ENCODE measurements at regions not wholly inside any gene's neighbourhood (a gene's known extent, or its start where the extent isn't known, plus 50 kb on each side); places are given as distances from the start of the nearest gene placed in this dataset.

DNA sequence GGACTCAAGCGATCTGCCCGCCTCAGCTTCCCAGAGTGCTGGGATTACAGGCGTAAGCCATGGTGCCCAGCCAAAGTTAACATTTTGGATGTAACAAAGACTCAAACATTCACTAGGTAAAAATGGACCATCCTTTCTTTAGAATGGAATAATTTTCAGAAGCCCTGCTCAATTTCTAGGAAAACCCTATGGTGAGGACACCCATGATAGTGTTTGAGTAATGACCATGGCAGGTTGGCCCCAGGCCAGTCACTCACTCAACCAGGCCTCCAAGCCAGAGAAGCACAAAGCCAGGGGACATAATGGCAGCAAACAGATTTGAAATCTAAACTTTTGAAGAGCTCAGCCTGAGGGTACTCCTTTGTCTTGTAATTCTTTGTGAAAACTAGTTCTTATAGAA, 59.9 kb upstream of the GPR6 start:
- ChIA-PET CTCF (no interaction called here), POLR2A (no interaction called here)
- TF ChIP-seq CTCF (IDR thresholded peaks at IDR 0.05; ENCODE audit: control extremely low read depth, extremely low read depth, low read depth, missing control alignments): no peak
- no peak for DNase-seq (ENCODE audit: extremely low spot score)

- ChIA-PET CTCF (no interaction called here), POLR2A (no interaction called here)
- no peak for DNase-seq (ENCODE audit: extremely low spot score)
- no peak for TF ChIP-seq CTCF (IDR thresholded peaks at IDR 0.05; ENCODE audit: control extremely low read depth, extremely low read depth, low read depth, missing control alignments)
These were observed 57.2 kb upstream of the GPR6 start for GRCh38 chr6:109920911-109921310.

DNA sequence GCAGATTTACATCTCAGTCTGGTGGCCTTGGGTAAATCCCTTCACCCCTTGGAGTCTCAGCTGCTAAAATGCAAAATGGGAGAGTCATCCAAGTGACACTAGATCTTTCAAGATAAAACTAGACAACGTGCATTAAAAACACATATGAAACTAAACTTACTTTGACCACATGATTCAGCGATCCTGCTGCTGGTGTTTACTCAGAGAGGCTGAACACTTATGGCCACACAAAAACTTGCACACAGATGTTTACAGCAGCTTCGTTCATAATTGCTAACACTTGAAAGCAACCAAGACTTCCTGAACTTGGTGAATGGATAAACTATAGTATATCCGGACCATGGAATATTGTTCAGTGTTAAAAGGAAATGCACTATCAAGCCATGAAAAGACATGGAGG, 55.3 kb upstream of the GPR6 start:
- CTCF ChIA-PET: no interaction called here
- DNase-seq (ENCODE audit: extremely low spot score): no peak
- no peak for TF ChIP-seq CTCF (IDR thresholded peaks at IDR 0.05; ENCODE audit: control extremely low read depth, extremely low read depth, low read depth, missing control alignments)
- POLR2A ChIA-PET: no interaction called here

DNA sequence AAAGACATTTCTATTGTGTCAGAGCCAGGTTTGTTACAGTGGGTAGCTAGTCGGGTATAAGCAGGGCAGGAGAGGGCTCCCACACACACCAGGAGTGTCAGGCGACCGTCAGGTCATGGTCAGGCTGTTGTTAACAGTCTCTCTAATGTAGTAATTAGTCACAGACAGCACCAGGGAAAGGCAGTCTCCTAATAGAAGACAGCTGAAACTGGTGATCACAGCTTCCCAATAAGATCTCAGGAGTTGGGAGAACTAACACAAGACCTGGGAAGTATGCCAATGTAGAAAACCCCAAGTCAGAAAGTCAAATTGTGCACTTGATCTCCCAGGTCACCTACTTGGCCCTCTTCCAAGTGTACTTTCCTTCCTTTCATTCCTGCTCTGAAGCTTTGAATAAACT, 53.0 kb upstream of the GPR6 start:
- ChIA-PET CTCF (no interaction called here), POLR2A (no interaction called here)
- TF ChIP-seq CTCF (IDR thresholded peaks at IDR 0.05; ENCODE audit: control extremely low read depth, extremely low read depth, low read depth, missing control alignments): no peak
- no peak for DNase-seq (ENCODE audit: extremely low spot score)

DNA sequence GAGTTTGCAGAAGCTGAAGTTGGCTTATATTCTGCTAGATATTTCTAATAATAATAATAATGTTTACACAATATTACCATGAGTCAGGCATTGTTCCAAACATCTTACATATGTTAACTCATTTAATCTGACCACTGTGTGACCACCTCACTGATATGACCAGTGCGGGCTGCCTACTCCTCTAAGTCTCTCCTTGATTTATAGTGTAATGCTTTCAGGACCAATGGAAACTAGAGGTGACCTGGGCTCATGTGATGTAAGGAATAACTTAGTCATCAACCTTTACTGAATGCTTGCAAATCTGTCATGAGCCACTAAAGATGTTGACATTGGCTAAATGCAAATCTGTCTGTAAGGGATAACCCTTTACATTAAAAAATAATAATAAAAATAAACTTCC, 51.1 kb upstream of the GPR6 start:
- DNase-seq (ENCODE audit: extremely low spot score): no peak
- ChIA-PET CTCF (no interaction called here), POLR2A (no interaction called here)
- no peak for TF ChIP-seq CTCF (IDR thresholded peaks at IDR 0.05; ENCODE audit: control extremely low read depth, extremely low read depth, low read depth, missing control alignments)
